ENCODE measurements at regions not wholly inside any gene's neighbourhood (a gene's known extent, or its start where the extent isn't known, plus 50 kb on each side); places are given as distances from the start of the nearest gene placed in this dataset.

DNA sequence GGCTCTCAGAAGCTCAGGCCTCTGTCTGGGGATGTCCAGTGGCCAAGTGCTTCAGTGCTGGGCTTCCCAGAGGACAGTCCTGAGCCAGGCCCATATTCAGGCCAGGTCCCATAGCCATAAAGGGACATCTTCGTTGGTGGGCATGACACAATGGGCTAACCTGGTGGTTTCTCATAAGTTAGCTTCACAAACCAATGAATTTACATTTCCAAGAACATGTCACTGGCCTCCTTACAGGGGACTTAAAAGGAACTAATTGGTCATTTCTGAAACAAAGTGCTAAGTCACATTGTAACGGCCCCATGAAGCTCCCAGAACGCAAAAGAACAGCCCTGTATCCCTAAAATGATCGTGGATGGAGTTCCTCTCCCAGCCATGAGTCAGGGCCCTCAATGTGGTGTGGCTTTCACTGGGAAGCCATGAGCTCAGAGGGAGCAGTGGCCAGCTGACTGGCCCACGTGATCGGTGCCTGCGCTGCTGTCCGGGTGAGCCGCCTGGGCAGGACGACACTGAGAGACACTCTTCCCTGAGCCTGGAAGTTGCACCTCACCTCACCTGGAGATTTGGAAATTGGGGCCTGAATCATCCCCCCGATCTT is 163.7 kb upstream of the APCDD1 start:
- DNase-seq: no peak

- no peak for DNase-seq
Measured at GRCh38 chr18:10291568-10291981, 162.9 kb upstream of the APCDD1 start.

- DNase-seq: no peak
Measured at GRCh38 chr18:10293966-10294365, 160.5 kb upstream of the APCDD1 start.

DNA sequence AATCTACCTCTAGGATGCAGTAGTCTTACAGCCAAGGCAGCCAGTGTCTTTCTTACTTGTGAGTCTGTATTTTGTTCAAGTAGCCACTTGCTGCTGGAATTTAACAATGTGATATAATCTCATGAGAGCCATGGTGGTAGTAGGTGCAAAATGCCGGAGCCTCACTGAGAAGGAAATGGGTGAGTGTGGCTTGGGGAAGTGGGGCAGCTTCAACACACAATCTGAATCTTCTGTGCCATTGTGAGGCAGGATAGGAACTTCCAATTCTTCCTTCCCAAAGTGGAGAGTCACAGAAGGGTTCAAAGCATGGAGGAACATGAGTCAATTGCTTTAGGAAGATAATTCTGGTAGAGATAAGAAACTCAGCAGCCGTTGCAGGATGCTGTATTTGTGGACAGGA is 158.7 kb upstream of the APCDD1 start:
- DNase-seq: no peak

- no peak for DNase-seq
Measured at GRCh38 chr18:10296491-10296890, 157.9 kb upstream of the APCDD1 start.

DNA sequence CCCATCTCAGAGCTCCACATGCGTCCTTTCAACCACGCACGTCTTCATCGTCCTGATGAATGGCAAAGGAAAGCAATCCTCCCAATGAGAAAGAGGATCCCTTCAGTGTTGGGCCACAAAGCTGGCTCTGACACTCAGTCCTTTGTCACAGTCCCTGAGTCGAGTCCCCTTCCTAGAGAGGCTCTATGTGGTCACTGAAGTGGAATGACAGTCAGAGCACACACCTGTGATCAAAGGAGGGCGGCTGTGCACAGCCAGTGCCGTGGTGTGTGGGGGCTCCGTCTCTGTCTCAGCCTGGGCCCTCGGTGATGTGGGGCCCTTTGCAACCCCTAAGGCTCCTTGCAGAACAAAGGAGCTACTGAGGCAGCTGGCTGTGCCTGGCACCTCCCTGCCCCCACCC is 157.3 kb upstream of the APCDD1 start:
- DNase-seq: no peak

GRCh38 chr18:10298346-10298745 is 156.1 kb upstream of the APCDD1 start:
- no peak for DNase-seq

DNA sequence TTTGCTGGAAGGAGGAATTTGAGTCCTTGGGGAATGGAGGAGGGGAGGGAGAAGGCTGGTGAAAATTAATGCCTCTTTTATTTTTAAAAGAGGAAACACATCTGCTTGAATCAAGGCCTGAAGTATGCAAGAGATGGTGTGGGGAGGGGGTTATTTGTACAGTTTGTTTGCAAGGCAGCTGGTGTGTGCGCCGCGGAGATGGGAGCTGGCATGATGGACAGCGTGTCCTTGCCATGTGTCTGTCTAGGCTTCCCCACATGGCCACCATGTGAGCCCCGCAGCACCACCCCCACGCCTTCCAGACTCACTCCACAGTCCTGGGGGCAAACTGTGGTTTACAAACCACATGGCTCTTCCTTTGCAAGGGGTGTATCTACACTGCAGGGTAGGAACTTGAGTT is 154.8 kb upstream of the APCDD1 start:
- DNase-seq: no peak

DNA sequence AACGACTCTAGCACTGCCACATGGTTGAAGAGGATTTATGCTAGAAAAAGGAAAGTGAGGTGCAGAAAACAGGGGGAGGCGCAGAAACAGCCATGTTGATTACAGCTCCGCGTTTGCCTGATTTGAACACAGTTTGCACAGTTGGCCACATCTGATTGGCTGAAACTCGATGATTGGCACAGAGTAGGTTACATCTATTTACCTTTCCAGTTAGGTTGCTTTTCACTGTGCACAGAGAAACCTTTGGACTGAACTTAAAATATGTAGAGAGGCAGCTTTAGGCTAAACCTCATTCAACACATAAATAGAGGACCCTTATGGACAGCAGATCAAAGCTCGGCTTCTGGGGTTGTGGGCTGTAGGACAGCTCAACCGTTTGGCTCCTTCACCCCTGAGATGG is 153.7 kb upstream of the APCDD1 start:
- no peak for DNase-seq

GRCh38 chr18:10301831-10302483 is 152.5 kb upstream of the APCDD1 start:
- no peak for DNase-seq

- no peak for DNase-seq
Measured at GRCh38 chr18:10303171-10303570, 151.3 kb upstream of the APCDD1 start.

- DNase-seq: no peak
Measured at GRCh38 chr18:10304853-10305252, 149.6 kb upstream of the APCDD1 start.

DNA sequence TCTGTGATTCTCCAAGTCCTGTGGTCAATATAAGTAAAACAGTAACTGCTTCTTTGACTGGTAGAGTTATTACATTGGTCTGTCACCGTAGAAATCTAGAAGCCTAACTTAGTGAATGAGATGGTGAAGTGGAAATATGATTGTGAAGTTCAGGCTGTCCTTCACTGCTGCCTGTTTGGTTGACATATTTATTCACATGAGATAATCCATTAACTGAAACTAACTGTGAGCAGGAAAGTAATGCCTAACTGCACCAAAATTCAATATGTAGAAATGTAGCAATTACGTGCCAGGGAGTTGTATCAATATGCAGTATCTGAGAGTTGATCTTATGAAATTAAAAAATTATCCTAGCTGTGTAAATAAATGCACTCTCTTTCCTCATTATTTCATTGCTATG is 147.7 kb upstream of the APCDD1 start:
- no peak for DNase-seq

GRCh38 chr18:10308154-10308553 is 146.3 kb upstream of the APCDD1 start:
- DNase-seq: no peak

- DNase-seq: no peak
Measured at GRCh38 chr18:10310626-10311025, 143.8 kb upstream of the APCDD1 start.

GRCh38 chr18:10312326-10313015 is 142.0 kb upstream of the APCDD1 start:
- no peak for DNase-seq

GRCh38 chr18:10313016-10313342 is 141.5 kb upstream of the APCDD1 start:
- no peak for DNase-seq

- no peak for DNase-seq
Measured at GRCh38 chr18:10314066-10314465, 140.4 kb upstream of the APCDD1 start.

DNA sequence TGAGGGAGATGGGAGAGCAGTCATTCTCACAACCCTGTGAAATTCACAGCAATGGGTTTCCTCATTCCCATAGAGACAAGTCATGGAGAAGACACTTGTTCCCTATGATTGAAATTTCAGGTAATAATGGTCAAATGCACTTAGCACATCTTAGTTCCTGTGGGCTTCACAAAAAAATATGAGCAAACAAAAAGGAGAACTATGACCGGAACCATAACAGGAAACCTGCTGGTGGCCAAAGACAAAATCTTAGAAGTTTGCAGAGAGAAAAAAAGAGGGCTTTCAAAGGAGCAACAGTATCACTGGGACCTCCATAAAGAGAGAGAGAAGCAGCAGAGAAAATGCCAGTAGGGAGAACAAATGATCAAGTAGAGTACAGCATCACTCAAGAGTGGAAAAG is 138.9 kb upstream of the APCDD1 start:
- no peak for DNase-seq

DNA sequence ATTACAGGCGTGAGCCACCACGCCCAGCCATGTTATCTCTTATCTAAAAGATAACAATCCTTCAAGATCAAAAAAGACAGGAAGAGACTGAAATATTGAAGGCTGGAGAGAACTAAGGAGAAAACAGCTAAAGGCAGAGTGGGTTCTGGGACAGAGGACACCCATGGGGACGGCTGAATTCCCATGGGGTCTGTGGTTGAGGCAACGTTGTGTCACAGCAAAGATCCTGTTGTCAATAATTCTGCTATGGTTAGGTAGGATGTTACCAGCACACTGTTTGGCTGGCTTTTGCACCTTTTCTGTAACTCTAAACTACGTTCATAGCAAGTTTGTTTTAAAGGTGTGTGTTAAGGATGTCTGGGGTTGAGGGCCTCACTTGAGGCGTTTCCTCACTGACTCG is 137.7 kb upstream of the APCDD1 start:
- no peak for DNase-seq

- DNase-seq: no peak
Measured at GRCh38 chr18:10317864-10318690, 136.4 kb upstream of the APCDD1 start.

DNA sequence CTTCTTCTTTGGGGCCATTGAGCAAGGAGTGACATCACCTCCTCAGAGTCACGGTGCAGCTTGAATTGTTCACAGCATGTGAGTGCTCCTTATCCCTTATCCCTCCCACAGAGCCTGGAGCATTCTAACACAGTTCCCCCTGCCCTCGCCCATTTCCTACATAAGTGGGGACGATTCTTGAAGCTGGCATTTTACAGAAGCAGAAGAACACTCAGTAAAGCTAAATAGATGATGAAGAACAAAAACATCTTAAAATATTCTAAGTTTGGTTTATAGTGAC is 135.8 kb upstream of the APCDD1 start:
- no peak for DNase-seq

- no peak for DNase-seq
Measured at GRCh38 chr18:10319026-10319425, 135.4 kb upstream of the APCDD1 start.
